ENCODE measurements at regions not wholly inside any gene's neighbourhood (a gene's known extent, or its start where the extent isn't known, plus 50 kb on each side); places are given as distances from the start of the nearest gene placed in this dataset.
"Not testable (repeated sequence)": the region's sequence is repeated elsewhere in the genome, so short reads cannot be mapped to it uniquely, and the experiment has no call there.

DNA sequence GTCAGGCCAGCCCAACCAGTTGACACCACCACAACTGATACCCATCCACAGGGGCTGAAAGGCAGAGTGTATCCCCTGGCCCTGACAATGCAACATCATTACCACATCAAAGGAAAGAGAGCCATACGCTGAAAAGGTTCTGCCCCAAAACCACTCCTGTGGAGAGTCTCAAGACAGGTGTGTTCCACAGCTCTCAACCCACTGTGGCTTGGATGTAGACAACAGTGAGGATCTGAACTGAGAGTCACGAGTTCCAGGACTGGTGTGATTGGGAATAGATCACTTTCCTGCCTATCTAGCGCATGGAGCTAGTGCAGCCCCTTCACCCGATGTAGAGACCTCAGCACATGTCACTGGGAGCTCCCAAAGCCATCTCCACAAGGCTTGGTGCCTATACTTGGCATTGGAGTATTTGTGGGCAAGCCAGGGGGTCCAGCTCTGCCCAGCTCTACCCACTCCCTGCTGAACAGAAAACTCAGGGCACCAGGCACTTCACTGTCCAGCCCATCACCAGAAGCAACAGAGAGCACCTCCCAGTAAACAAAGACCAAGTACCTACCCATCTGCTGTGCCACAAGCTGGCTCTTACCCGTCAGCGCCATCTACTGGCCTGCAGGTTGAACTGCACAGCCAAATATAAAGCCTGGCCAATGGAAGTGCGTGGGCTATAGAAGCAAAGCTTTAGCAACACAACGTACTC lies 579.5 kb downstream of the UQCRFS1 start:
- no peaks in the 10 kb centered on the region for H3K27me3 ChIP-seq (ENCODE audit: control insufficient read depth, insufficient read depth, low read length)
- no peaks in the 10 kb centered on the region for H3K9me3 ChIP-seq (ENCODE audit: control insufficient read depth, insufficient read depth, low read length)
- no peak overlapping the region for H3K4me3 ChIP-seq (ENCODE audit: low read length)
- WGBS (ENCODE audit: insufficient coverage, insufficient read length), result no CpG with 5 or more reads among the region's 8 CpGs
- peaks cover 6% of the 10 kb centered on the region for H3K4me1 ChIP-seq (ENCODE audit: control insufficient read depth, insufficient read depth, low read length)
- peak; percentile 64 for DNase-seq (ENCODE audit: low read depth, low spot score)
- no peaks in the 10 kb centered on the region for H3K36me3 ChIP-seq (ENCODE audit: control insufficient read depth, insufficient read depth, low read length)
- H3K27ac ChIP-seq (ENCODE audit: low read length), result no peak overlapping the region

DNA sequence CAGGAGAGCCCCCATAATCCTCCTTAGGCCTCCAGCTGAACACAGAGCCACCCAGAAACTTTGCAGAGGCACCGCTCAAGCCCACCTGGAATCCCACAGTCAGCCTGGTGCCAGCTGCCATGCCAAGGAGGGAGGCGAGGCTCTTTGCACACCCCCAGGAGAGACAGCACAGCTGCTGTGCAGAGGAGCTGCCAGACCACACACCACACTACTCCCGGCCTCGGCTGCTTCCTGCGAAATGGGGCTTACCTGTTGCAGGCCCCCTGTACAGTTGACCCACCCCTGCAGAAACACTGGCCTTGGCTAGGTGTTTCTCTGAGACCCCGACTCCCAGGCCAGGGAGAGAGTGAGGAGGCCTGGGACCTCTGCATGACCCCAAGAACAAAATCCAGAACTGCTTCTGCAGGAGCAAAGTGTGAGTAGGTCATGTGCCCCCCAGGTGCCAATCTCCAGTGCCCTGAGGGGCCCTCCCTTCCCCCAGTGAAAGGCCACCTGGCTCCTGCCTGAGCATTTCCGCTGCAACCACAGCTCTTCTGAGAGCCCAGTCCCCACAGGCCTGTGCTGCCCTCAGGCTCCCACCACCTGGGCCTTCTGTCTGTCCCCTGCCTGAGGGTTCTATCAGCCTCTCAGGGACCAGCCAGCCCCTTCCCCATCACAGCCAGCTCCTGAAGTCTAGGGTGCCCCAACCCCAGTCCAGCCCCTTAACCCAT lies 580.4 kb downstream of the UQCRFS1 start:
- Histone ChIP-seq H3K4me1 (ENCODE audit: control insufficient read depth, insufficient read depth, low read length) (peaks cover 6% of the 10 kb centered on the region), H3K9me3 (ENCODE audit: control insufficient read depth, insufficient read depth, low read length) (no peaks in the 10 kb centered on the region), H3K27ac (ENCODE audit: low read length) (no peak overlapping the region), H3K36me3 (ENCODE audit: control insufficient read depth, insufficient read depth, low read length) (no peaks in the 10 kb centered on the region), H3K4me3 (ENCODE audit: low read length) (no peak overlapping the region), H3K27me3 (ENCODE audit: control insufficient read depth, insufficient read depth, low read length) (no peaks in the 10 kb centered on the region)
- DNase-seq (ENCODE audit: low read depth, low spot score), result no peak
- no CpG with 5 or more reads among the region's 7 CpGs for WGBS (ENCODE audit: insufficient coverage, insufficient read length)

DNA sequence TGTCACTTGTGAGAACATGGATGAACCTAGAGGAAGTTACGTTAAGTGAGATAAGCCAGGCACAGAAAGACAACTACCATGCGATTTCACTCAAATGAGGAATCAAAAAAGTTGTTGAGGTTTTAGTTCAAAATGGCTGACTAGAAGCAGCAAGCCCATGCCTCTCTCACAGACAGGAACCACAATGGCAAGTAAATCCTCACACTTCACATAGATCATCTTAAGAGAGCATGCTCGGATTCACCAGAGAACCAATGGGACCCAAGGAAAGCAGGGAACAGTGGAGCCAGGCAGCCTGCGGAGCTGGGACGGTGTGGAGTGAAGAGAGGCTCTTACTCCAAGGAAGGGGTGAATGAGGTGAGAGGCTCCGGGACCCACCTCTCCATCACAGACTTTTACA lies 581.0 kb downstream of the UQCRFS1 start:
- WGBS (ENCODE audit: insufficient coverage, insufficient read length), result no CpG with 5 or more reads among the region's 6 CpGs

DNA sequence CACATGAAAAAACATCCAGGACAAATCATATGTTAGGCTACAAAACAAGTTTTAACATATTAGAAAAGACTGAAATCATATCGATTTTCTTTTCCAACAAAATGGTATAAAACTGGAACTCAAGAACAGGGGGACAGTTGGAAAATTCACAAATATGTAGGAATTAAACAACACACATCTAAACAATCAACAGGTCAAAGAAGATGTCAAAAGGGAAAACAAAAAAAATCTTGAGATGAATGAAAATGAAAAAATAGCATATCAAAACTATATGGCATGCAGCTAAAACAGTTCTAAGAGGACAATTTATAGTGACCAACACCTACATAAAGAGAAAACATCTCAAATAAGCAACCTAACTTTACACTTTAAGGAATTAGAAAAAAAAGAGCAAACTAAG lies 585.3 kb downstream of the UQCRFS1 start:
- Histone ChIP-seq H3K27ac (ENCODE audit: low read length) (no peak overlapping the region), H3K27me3 (ENCODE audit: control insufficient read depth, insufficient read depth, low read length) (no peaks in the 10 kb centered on the region), H3K4me3 (ENCODE audit: low read length) (no peak overlapping the region), H3K9me3 (ENCODE audit: control insufficient read depth, insufficient read depth, low read length) (no peaks in the 10 kb centered on the region), H3K4me1 (ENCODE audit: control insufficient read depth, insufficient read depth, low read length) (no peaks in the 10 kb centered on the region), H3K36me3 (ENCODE audit: control insufficient read depth, insufficient read depth, low read length) (no peaks in the 10 kb centered on the region)
- WGBS (ENCODE audit: insufficient coverage, insufficient read length), result no CpG with 5 or more reads among the region's 1 CpG
- no peak for DNase-seq (ENCODE audit: low read depth, low spot score)

More for the DNA sequence above, 581.0 kb downstream of the UQCRFS1 start:
- H3K4me3 ChIP-seq (ENCODE audit: low read length), result no peak overlapping the region
- H3K4me1 ChIP-seq (ENCODE audit: control insufficient read depth, insufficient read depth, low read length), result peaks cover 6% of the 10 kb centered on the region
- H3K27me3 ChIP-seq (ENCODE audit: control insufficient read depth, insufficient read depth, low read length), result no peaks in the 10 kb centered on the region
- H3K9me3 ChIP-seq (ENCODE audit: control insufficient read depth, insufficient read depth, low read length), result no peaks in the 10 kb centered on the region
- no peaks in the 10 kb centered on the region for H3K36me3 ChIP-seq (ENCODE audit: control insufficient read depth, insufficient read depth, low read length)
- no peak for DNase-seq (ENCODE audit: low read depth, low spot score)
- no peak overlapping the region for H3K27ac ChIP-seq (ENCODE audit: low read length)

DNA sequence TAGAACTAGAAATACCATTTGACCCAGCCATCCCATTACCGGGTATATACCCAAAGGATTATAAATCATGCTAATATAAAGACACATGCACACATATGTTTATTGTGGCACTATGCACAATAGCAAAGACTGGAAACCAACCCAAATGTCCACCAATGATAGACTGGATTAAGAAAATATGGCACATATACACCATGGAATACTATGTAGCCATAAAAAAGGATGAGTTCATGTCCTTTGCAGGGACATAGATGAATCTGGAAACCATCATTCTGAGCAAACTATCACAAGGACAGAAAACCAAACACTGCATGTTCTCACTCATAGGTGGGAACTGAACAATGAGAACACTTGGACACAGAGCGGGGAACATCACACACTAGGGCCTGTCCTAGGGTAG lies 586.5 kb downstream of the UQCRFS1 start:
- not testable (repeated sequence) for DNase-seq (ENCODE audit: low read depth, low spot score); H3K36me3 ChIP-seq (ENCODE audit: control insufficient read depth, insufficient read depth, low read length); H3K27me3 ChIP-seq (ENCODE audit: control insufficient read depth, insufficient read depth, low read length); H3K4me1 ChIP-seq (ENCODE audit: control insufficient read depth, insufficient read depth, low read length); H3K4me3 ChIP-seq (ENCODE audit: low read length); H3K9me3 ChIP-seq (ENCODE audit: control insufficient read depth, insufficient read depth, low read length); H3K27ac ChIP-seq (ENCODE audit: low read length)
- no CpG with 5 or more reads among the region's 2 CpGs for WGBS (ENCODE audit: insufficient coverage, insufficient read length)

DNA sequence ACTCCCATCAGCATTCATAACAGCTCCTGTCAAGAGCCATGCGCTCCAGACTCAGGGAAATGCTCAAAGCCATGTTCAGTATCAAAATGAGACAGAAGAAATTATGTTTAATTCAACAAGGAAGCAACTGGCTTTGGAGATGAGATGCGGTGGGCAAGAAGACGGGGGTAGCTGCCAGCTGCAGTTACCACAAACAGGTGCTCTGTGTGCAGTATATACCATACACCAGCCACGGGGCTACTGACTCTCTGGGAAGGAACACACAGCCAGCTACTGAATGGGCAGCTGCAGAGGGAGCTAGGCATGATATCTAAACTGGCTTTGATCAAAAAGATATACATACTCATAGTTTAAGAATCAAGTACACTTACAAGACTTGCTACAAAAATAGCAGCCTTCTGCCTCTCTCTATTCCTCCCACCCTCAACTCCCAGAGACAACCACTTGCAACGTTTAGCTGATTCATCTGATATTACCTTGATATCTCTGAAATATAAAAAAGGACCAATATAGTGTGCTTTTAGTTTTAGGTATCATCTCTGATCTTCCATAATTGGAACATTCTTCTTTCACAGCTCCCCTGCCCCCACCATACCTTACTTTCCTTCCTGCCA lies 593.0 kb downstream of the UQCRFS1 start:
- Histone ChIP-seq H3K27me3 (ENCODE audit: control insufficient read depth, insufficient read depth, low read length) (no peaks in the 10 kb centered on the region), H3K36me3 (ENCODE audit: control insufficient read depth, insufficient read depth, low read length) (no peaks in the 10 kb centered on the region; the same call in 1 of the 2 replicates), H3K4me3 (ENCODE audit: low read length) (no peak overlapping the region), H3K9me3 (ENCODE audit: control insufficient read depth, insufficient read depth, low read length) (no peaks in the 10 kb centered on the region), H3K4me1 (ENCODE audit: control insufficient read depth, insufficient read depth, low read length) (no peaks in the 10 kb centered on the region), H3K27ac (ENCODE audit: low read length) (no peak overlapping the region)
- no peak for DNase-seq (ENCODE audit: low read depth, low spot score)
- no CpG with 5 or more reads among the region's 5 CpGs for WGBS (ENCODE audit: insufficient coverage, insufficient read length)

DNA sequence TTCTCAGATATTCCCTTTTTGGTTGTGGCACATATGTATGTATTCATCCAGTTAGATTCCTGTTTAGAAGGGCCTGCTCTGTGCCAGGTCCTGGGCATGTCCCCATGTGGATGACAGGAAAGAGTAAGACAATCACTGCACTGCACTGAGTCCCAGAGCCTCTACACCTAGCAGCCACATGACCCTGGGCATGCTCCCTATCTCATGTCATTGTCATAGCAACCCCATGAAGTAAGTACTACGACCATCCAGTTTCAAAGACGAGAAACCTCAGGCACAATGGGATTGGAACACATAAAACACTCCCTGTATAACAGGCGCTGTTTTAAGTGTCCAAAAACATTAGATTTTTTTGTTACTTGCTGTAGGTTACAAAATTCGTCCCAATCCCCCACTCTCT lies 594.4 kb downstream of the UQCRFS1 start:
- DNase-seq (ENCODE audit: low read depth, low spot score), result no peak
- no CpG with 5 or more reads among the region's 4 CpGs for WGBS (ENCODE audit: insufficient coverage, insufficient read length)
- no peaks in the 10 kb centered on the region for H3K9me3 ChIP-seq (ENCODE audit: control insufficient read depth, insufficient read depth, low read length)
- no peaks in the 10 kb centered on the region for H3K4me1 ChIP-seq (ENCODE audit: control insufficient read depth, insufficient read depth, low read length)
- no peak overlapping the region for H3K27ac ChIP-seq (ENCODE audit: low read length)
- no peak overlapping the region for H3K4me3 ChIP-seq (ENCODE audit: low read length)
- H3K27me3 ChIP-seq (ENCODE audit: control insufficient read depth, insufficient read depth, low read length), result no peaks in the 10 kb centered on the region
- no peaks in the 10 kb centered on the region; the same call in 1 of the 2 replicates for H3K36me3 ChIP-seq (ENCODE audit: control insufficient read depth, insufficient read depth, low read length)

DNA sequence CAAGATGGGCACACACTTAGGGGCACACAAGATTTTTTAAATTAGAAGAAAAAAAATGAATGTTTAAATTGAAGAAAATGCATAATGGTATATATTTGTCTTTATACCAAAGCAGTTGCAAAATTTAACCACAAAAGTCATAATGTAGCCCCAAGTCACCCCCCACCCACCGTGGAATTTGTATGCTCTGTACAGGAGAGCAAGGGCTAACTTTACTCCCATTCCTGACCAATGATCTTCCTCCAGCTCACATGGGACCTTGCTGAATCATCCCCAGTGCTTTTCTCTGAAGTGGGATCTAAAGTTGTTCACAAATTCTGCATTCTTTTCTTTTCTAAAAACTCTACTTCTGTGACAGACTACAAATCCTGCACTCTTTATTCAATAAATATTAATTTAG lies 597.0 kb downstream of the UQCRFS1 start:
- DNase-seq (ENCODE audit: low read depth, low spot score), result no peak
- WGBS (ENCODE audit: insufficient coverage, insufficient read length), result no CpG with 5 or more reads among the region's 1 CpG
- H3K4me1 ChIP-seq (ENCODE audit: control insufficient read depth, insufficient read depth, low read length), result no peaks in the 10 kb centered on the region
- H3K4me3 ChIP-seq (ENCODE audit: low read length), result no peak overlapping the region
- H3K9me3 ChIP-seq (ENCODE audit: control insufficient read depth, insufficient read depth, low read length), result no peaks in the 10 kb centered on the region
- no peaks in the 10 kb centered on the region for H3K27me3 ChIP-seq (ENCODE audit: control insufficient read depth, insufficient read depth, low read length)
- no peaks in the 10 kb centered on the region; the same call in 1 of the 2 replicates for H3K36me3 ChIP-seq (ENCODE audit: control insufficient read depth, insufficient read depth, low read length)
- H3K27ac ChIP-seq (ENCODE audit: low read length), result no peak overlapping the region

DNA sequence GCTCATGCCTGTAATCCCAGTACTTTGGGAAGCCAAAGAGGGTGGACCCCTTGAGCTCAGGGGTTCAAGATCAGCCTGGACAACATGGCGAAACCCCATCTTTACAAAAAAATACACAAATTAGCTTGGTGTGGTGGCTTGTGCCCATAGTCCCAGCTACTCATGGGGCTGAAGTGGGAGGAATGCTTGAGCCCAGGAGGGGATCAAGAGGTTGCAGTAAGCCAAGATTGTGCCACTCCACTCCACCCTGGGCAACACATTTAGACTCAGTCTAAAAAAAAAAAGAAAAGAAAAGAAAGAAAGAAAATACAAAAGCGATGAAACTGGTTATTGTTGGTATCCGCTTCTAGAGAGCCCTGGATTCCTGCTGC lies 597.4 kb downstream of the UQCRFS1 start:
- Histone ChIP-seq H3K27ac (ENCODE audit: low read length) (no peak overlapping the region), H3K36me3 (ENCODE audit: control insufficient read depth, insufficient read depth, low read length) (no peaks in the 10 kb centered on the region; the same call in 1 of the 2 replicates), H3K4me3 (ENCODE audit: low read length) (no peak overlapping the region), H3K4me1 (ENCODE audit: control insufficient read depth, insufficient read depth, low read length) (no peaks in the 10 kb centered on the region), H3K27me3 (ENCODE audit: control insufficient read depth, insufficient read depth, low read length) (no peaks in the 10 kb centered on the region), H3K9me3 (ENCODE audit: control insufficient read depth, insufficient read depth, low read length) (no peaks in the 10 kb centered on the region)
- WGBS (ENCODE audit: insufficient coverage, insufficient read length), result no CpG with 5 or more reads among the region's 3 CpGs
- no peak for DNase-seq (ENCODE audit: low read depth, low spot score)

DNA sequence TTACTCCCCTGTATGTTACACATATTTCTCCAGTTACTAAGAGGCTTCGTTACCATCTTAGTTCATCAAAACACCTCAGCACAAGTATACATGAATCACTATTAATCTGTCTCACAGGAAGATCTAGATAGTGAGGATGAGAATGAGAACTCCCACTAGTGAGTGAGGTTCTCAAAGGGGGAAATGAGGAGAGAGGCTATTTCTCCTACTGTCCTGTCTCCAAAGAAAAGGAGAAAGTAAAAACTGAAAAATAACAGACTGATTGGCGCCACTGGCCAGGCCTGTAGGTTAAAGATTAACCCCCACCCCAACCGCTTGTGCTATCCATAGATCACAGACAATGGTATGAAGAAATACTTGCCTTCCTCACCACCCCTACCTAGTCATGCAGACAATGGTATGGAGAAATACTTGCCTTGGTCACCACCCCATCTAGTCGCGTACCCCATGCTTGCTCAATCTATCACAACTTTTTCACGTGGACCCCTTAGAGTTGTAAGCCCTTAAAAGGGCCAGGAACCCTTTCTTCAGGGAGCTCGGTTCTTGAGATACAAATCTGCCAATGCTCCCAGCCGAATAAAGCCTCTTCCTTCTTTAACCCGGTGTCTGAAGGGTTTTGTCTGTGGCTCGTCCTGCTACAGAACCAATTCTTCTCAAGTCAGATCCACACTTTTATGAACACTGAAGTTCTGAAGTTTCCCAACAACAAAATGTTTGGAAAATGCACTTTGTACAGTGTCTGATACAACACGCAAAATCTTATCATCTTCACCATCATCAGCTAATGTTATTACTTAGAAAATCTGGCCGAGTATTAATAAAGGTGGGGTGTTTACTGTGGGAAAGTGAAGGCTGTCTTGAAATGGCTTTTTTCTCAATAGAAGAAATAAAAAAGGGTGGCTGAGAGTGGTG lies 598.1 kb downstream of the UQCRFS1 start:
- no peaks in the 10 kb centered on the region for H3K4me1 ChIP-seq (ENCODE audit: control insufficient read depth, insufficient read depth, low read length)
- no peaks in the 10 kb centered on the region for H3K27me3 ChIP-seq (ENCODE audit: control insufficient read depth, insufficient read depth, low read length)
- H3K4me3 ChIP-seq (ENCODE audit: low read length), result no peak overlapping the region
- WGBS (ENCODE audit: insufficient coverage, insufficient read length), result no CpG with 5 or more reads among the region's 12 CpGs
- H3K36me3 ChIP-seq (ENCODE audit: control insufficient read depth, insufficient read depth, low read length), result no peaks in the 10 kb centered on the region; the same call in 1 of the 2 replicates
- H3K9me3 ChIP-seq (ENCODE audit: control insufficient read depth, insufficient read depth, low read length), result no peaks in the 10 kb centered on the region
- DNase-seq (ENCODE audit: low read depth, low spot score), result no peak
- H3K27ac ChIP-seq (ENCODE audit: low read length), result no peak overlapping the region

Data from iPS DF 6.9 (cell line).